ENCODE measurements at regions not wholly inside any gene's neighbourhood (a gene's known extent, or its start where the extent isn't known, plus 50 kb on each side); places are given as distances from the start of the nearest gene placed in this dataset.

GRCh38 chr22:11131178-11131577, 4396.8 kb upstream of the OR11H1 start:
- peak; percentile 0 for DNase-seq

All from effector CD4-positive, alpha-beta T cell (primary cell).